ENCODE measurements at regions not wholly inside any gene's neighbourhood (a gene's known extent, or its start where the extent isn't known, plus 50 kb on each side); places are given as distances from the start of the nearest gene placed in this dataset.

GRCh38 chr2:10243926-10244270 is 58.8 kb upstream of the HPCAL1 start:
- TF ChIP-seq CTCF (IDR thresholded peaks at IDR 0.05; ENCODE audit: insufficient read depth, low read length, poor library complexity, severe bottlenecking) (no peak), EZH2phosphoT487 (conservative IDR thresholded peaks at IDR 0.05; ENCODE audit: low read length) (no peak)

Measured in SU-DHL-6 (cell line).